Psoas muscle (tissue), 7 donors: ENCODE measurements at regions not wholly inside any gene's neighbourhood (a gene's known extent, or its start where the extent isn't known, plus 50 kb on each side); places are given as distances from the start of the nearest gene placed in this dataset.

ENCODE experiments used
- ATAC-seq, 4 donors: fragments of 200-7000 bp; cut with Tn5 transposase; one replicate each; pipeline ENCODE4 v1.9.1; 2020; ENCODE audit warnings: moderate library complexity in 3 of 4, mild to moderate bottlenecking in 2 of 4
- DNase-seq, 2 donors: peaks; one replicate each; pipeline ENCODE4 v3.0.0-alpha.2; 2020
- H3K27ac ChIP-seq: fragments of 200-600 bp; one replicate; pipeline ENCODE4 v1.8.0; 2022
- H3K27me3 ChIP-seq, 3 donors: fragments of 200-600 bp in 1 of 3; one replicate each; pipeline versions ENCODE4 v1.6.1 to v1.8.0; 2013 to 2022; ENCODE audit warnings: low read length in 2 of 3, mild to moderate bottlenecking in 2 of 3, moderate library complexity in 1 of 3; ENCODE audit not compliant: insufficient read depth in 3 of 3
- H3K36me3 ChIP-seq, 2 donors: fragments of 200-600 bp in 1 of 2; one replicate each; pipeline versions ENCODE4 v1.6.1 to v1.8.0; 2013 to 2022; ENCODE audit warnings: low read depth in 1 of 2, mild to moderate bottlenecking in 1 of 2, moderate library complexity in 1 of 2; ENCODE audit not compliant: insufficient read depth in 1 of 2
- H3K4me1 ChIP-seq: fragments of 200-600 bp; one replicate; pipeline ENCODE4 v1.8.0; 2022
- H3K4me3 ChIP-seq: fragments of 200-600 bp; one replicate; pipeline ENCODE4 v1.8.0; 2022; ENCODE audit warnings: mild to moderate bottlenecking
- H3K9me3 ChIP-seq: fragments of 200-600 bp; one replicate; pipeline ENCODE4 v1.8.0; 2022
- WGBS, 3 donors: extraction: QIAGEN DNeasy Blood & Tissue Kit; methylation state at CpG; one replicate each; pipeline versions ENCODE4 v1.1.6 to v1.1.7; 2013; 5-methylcytosine and 5-hydroxymethylcytosine counted together
- intact Hi-C, 2 donors: fragments of 100-400 bp; cut with DNase I; formaldehyde crosslinking; loops; one replicate each; pipeline versions ENCODE4 v1.11.0 to v1.14.2; 2022
- TF ChIP-seq, protein P1 (sequence below): fragments of 200-600 bp; IDR thresholded peaks from one replicate; pipeline ENCODE4 v1.8.0; 2022; ENCODE audit warnings: antibody characterized with exemption
- donor health status: healthy with polysubstance abuse.
- donor health status: DM: no; HTN: no; CAD: no; lungs with moderate emphysema.
- donor health status: Bipolar disorder and iron deficiency.
- donor health status: healthy.
- donor health status: DM: yes; HTN: yes; CAD: no.
- donor health status: DM: no; HTN: no; CAD: no.
- donor health status: DM: yes; HTN: yes; CAD: no.

DNA sequence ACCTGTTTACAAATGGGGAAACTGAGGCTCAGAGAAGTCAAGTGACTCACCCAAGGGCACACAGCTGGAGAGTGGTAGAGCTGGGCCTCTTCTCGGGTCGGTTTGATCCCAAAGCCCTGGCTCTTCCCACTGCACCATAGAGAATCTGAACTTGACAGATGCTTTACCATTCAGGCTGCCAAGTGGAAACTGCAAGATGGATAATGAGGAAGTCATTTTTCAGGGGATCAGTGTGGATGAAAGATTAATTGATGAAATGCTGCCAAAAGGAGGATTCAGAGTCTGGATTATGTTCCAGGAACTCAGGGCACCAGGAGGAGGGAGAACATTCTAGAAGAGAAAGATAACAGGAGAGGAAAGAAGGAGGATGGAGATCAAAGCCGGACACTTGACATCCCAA, 185.9 kb upstream of the ZBED5 start:
- DNase-seq (no peak), ATAC-seq (no peak)
- 58 to 72% (median 62%) methylated on average over 3 of the region's 3 CpGs for WGBS, 3 donors
- no peaks in the 10 kb centered on the region for H3K9me3 ChIP-seq
- H3K4me3 ChIP-seq: no peak overlapping the region
- intact Hi-C loops: no loop called here
- no peak overlapping the region for H3K27ac ChIP-seq
- TF ChIP-seq, protein P1, sequence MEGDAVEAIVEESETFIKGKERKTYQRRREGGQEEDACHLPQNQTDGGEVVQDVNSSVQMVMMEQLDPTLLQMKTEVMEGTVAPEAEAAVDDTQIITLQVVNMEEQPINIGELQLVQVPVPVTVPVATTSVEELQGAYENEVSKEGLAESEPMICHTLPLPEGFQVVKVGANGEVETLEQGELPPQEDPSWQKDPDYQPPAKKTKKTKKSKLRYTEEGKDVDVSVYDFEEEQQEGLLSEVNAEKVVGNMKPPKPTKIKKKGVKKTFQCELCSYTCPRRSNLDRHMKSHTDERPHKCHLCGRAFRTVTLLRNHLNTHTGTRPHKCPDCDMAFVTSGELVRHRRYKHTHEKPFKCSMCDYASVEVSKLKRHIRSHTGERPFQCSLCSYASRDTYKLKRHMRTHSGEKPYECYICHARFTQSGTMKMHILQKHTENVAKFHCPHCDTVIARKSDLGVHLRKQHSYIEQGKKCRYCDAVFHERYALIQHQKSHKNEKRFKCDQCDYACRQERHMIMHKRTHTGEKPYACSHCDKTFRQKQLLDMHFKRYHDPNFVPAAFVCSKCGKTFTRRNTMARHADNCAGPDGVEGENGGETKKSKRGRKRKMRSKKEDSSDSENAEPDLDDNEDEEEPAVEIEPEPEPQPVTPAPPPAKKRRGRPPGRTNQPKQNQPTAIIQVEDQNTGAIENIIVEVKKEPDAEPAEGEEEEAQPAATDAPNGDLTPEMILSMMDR: no peak
- H3K27me3 ChIP-seq: no peaks in the 10 kb centered on the region
- no peaks in the 10 kb centered on the region for H3K36me3 ChIP-seq
- peaks cover 2% of the 10 kb centered on the region for H3K4me1 ChIP-seq

- intact Hi-C loops: loop anchor here (5.0 kb wide), 2 partner anchors 38 to 118 kb away; no protein-coding TSS in a partner anchor
- no peaks in the 10 kb centered on the region for H3K27me3 ChIP-seq
- peaks cover 13% of the 10 kb centered on the region for H3K4me1 ChIP-seq
- no peak for ATAC-seq
- H3K27ac ChIP-seq: no peak overlapping the region
- WGBS, 3 donors: 85 to 86% (median 85%) methylated on average over 5 of the region's 5 CpGs
- no peaks in the 10 kb centered on the region for H3K36me3 ChIP-seq
- TF ChIP-seq, protein P1: no peak
- no peak for DNase-seq
- H3K9me3 ChIP-seq: no peaks in the 10 kb centered on the region
- H3K4me3 ChIP-seq: no peak overlapping the region
These were observed 181.5 kb upstream of the ZBED5 start for GRCh38 chr11:11039208-11039965.

- DNase-seq (no peak), ATAC-seq (peak in 2 of 4 donors; percentile 9 to 32)
- Histone ChIP-seq H3K4me1 (peaks cover 13% of the 10 kb centered on the region), H3K27me3 (no peaks in the 10 kb centered on the region), H3K4me3 (no peak overlapping the region), H3K36me3 (no peaks in the 10 kb centered on the region), H3K9me3 (no peaks in the 10 kb centered on the region), H3K27ac (peak overlapping the region; percentile 44)
- WGBS, 3 donors: 16 to 42% (median 22%) methylated on average over 3 of the region's 3 CpGs
- intact Hi-C loops: loop anchor here (5.0 kb wide), 2 partner anchors 39 to 119 kb away; no protein-coding TSS in a partner anchor
- TF ChIP-seq, protein P1: no peak
These were observed 180.9 kb upstream of the ZBED5 start for GRCh38 chr11:11038782-11039181.

GRCh38 chr11:11038352-11038751, 180.5 kb upstream of the ZBED5 start:
- ATAC-seq (peak; percentile 85 to 97 (median 94)), DNase-seq (peak in 1 of 2 donors; percentile 60)
- Histone ChIP-seq H3K4me1 (peaks cover 13% of the 10 kb centered on the region), H3K4me3 (no peak overlapping the region), H3K27ac (peak overlapping the region; percentile 44), H3K27me3 (no peaks in the 10 kb centered on the region), H3K36me3 (no peaks in the 10 kb centered on the region), H3K9me3 (no peaks in the 10 kb centered on the region)
- 48 to 66% (median 49%) methylated on average over 3 of the region's 3 CpGs for WGBS, 3 donors
- TF ChIP-seq, protein P1: no peak
- intact Hi-C loops: loop anchor here (5.0 kb wide), 2 partner anchors 39 to 119 kb away; no protein-coding TSS in a partner anchor
